Adrenal gland (tissue), 9 donors: ENCODE measurements at regions not wholly inside any gene's neighbourhood (a gene's known extent, or its start where the extent isn't known, plus 50 kb on each side); places are given as distances from the start of the nearest gene placed in this dataset.
"Not testable (repeated sequence)": the region's sequence is repeated elsewhere in the genome, so short reads cannot be mapped to it uniquely, and the experiment has no call there.

Source experiments
- DNase-seq, 7 donors: peaks; one replicate each; pipeline ENCODE4 v3.0.0-alpha.2; 2019 to 2020
- H3K27ac ChIP-seq, 5 donors: fragments of 200-600 bp; sonication (generic) in 4 of 5; 1 replicate in 3 of 5; 2 replicates in 2 of 5; pipeline versions ENCODE4 v1.5.1 to v1.8.0; 2016 to 2020; ENCODE audit warnings: mild to moderate bottlenecking in 1 of 5
- H3K27me3 ChIP-seq: fragments of 200-600 bp; 2 replicates; pipeline ENCODE4 v1.8.0; 2021
- H3K36me3 ChIP-seq, 2 donors: fragments of 200-600 bp; replicated peaks in 1 of 2; 1 replicate in 1 of 2; 2 replicates in 1 of 2; pipeline versions ENCODE4 v1.5.1 to v1.8.0; 2018 to 2022
- H3K4me1 ChIP-seq, 2 donors: fragments of 200-600 bp; replicated peaks in 1 of 2; 1 replicate in 1 of 2; 2 replicates in 1 of 2; pipeline versions ENCODE4 v1.5.1 to v1.8.0; 2018 to 2021
- H3K4me3 ChIP-seq, 4 donors: fragments of 200-600 bp; sonication (generic) in 3 of 4; one replicate each; pipeline ENCODE4 v1.5.1; 2016 to 2018
- H3K9me3 ChIP-seq, 3 donors: fragments of 200-600 bp; sonication (generic) in 1 of 3; replicated peaks in 1 of 3; 1 replicate in 2 of 3; 2 replicates in 1 of 3; pipeline versions ENCODE4 v1.5.1 to v1.8.0; 2016 to 2021
- CTCF ChIP-seq, 6 experiments: fragments of 450-650 bp in 4 of 6; fragments of 200-600 bp in 2 of 6; sonication (generic) in 1 of 6; IDR thresholded peaks; 1 replicate in 5 of 6; 2 replicates in 1 of 6; pipeline versions ENCODE4 v1.5.1 to v1.8.0; 2016 to 2021; ENCODE audit warnings: antibody characterized with exemption in 6 of 6, mild to moderate bottlenecking in 2 of 6, moderate library complexity in 1 of 6
- POLR2A ChIP-seq, 2 donors: fragments of 450-650 bp; IDR thresholded peaks; one replicate each; pipeline ENCODE4 v1.6.1; 2017; ENCODE audit warnings: antibody characterized with exemption in 2 of 2, mild to moderate bottlenecking in 2 of 2, moderate library complexity in 1 of 2
- WGBS, 4 donors: extraction: QIAGEN DNeasy Blood & Tissue Kit in 2 of 4; methylation state at CpG; one replicate each; pipeline versions ENCODE4 v1.1.5 to v1.1.7; 2013 to 2017; 5-methylcytosine and 5-hydroxymethylcytosine counted together
- intact Hi-C, 2 donors: fragments of 100-400 bp; cut with DNase I; formaldehyde crosslinking; loops; one replicate each; pipeline versions ENCODE4 v1.14.1 to v1.15.0; 2022 to 2023
- donor health status: healthy with polysubstance abuse.
- donor health status: Bipolar disorder and iron deficiency.
- donor health status: DM: yes; HTN: yes; CAD: no.
- donor health status: DM: no; HTN: no; CAD: no.
- donor health status: DM: no; HTN: no; CAD: no.

DNA sequence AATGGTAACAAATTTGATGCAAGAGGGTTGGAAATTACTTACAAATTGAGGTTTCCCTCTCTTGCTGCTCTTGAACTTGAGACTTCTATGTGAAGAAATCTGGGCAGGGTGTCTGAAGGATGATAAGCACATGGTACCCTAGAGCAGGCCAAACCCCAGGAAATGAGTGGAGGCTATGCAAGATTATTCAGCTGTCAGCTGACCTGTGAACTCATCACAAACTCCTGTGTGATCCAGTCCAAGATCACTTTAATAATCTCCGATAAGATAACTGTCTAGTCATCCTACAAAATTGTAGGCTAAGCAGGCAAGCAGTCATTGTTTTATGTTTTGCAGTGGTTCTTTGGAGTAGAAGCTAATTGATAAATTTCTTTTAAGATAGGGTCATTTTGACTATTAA is 213.1 kb downstream of the BTBD3 start:
- DNase-seq: no peak
- Histone ChIP-seq H3K27me3 (no peaks in the 10 kb centered on the region), H3K4me3 (no peak overlapping the region), H3K9me3 (no peaks in the 10 kb centered on the region), H3K4me1 (no peaks in the 10 kb centered on the region), H3K27ac (no peak overlapping the region), H3K36me3 (no peaks in the 10 kb centered on the region)
- no peak for TF ChIP-seq CTCF (IDR thresholded peaks at IDR 0.05)
- WGBS, 4 donors: 52 to 88% (median 69%) methylated on average over 1 of the region's 1 CpG
- intact Hi-C loops: no loop called here

- Histone ChIP-seq H3K27me3 (no peaks in the 10 kb centered on the region), H3K4me3 (no peak overlapping the region), H3K27ac (no peak overlapping the region), H3K4me1 (no peaks in the 10 kb centered on the region), H3K36me3 (no peaks in the 10 kb centered on the region), H3K9me3 (no peaks in the 10 kb centered on the region)
- intact Hi-C loops: no loop called here
- TF ChIP-seq POLR2A (IDR thresholded peaks at IDR 0.05) (no peak), CTCF (IDR thresholded peaks at IDR 0.05) (no peak)
- whole genome bisulfite sequencing, 4 donors: 80 to 92% (median 88%) methylated on average over 2 of the region's 2 CpGs
- DNase-seq: no peak
Observed at GRCh38 chr20:12133553-12133952, 215.9 kb downstream of the BTBD3 start.

- H3K4me1 ChIP-seq, H3K27me3 ChIP-seq, H3K4me3 ChIP-seq, DNase-seq, H3K36me3 ChIP-seq, H3K27ac ChIP-seq, H3K9me3 ChIP-seq, intact Hi-C loops: not testable (repeated sequence)
- 92 to 96% (median 95%) methylated on average over 1 of the region's 1 CpG for WGBS, 4 donors
Observed at GRCh38 chr20:12145951-12146350, 228.3 kb downstream of the BTBD3 start.

- Histone ChIP-seq H3K9me3 (no peaks in the 10 kb centered on the region), H3K36me3 (no peaks in the 10 kb centered on the region), H3K27me3 (no peaks in the 10 kb centered on the region), H3K4me1 (no peaks in the 10 kb centered on the region), H3K27ac (no peak overlapping the region), H3K4me3 (no peak overlapping the region)
- 86 to 94% (median 92%) methylated on average over 1 of the region's 1 CpG for whole genome bisulfite sequencing, 4 donors
- no peak for DNase-seq
- TF ChIP-seq POLR2A (IDR thresholded peaks at IDR 0.05) (no peak), CTCF (IDR thresholded peaks at IDR 0.05) (no peak)
- intact Hi-C loops: no loop called here
Observed at GRCh38 chr20:12152996-12153395, 235.3 kb downstream of the BTBD3 start.

- intact Hi-C loops: no loop called here
- DNase-seq: no peak
- H3K4me1 ChIP-seq: no peaks in the 10 kb centered on the region
- H3K36me3 ChIP-seq: no peaks in the 10 kb centered on the region
- no peaks in the 10 kb centered on the region for H3K27me3 ChIP-seq
- no peaks in the 10 kb centered on the region for H3K9me3 ChIP-seq
- 74 to 92% (median 81%) methylated on average over 2 of the region's 2 CpGs for WGBS, 4 donors
- no peak overlapping the region for H3K27ac ChIP-seq
- H3K4me3 ChIP-seq: no peak overlapping the region
- TF ChIP-seq CTCF (IDR thresholded peaks at IDR 0.05) (no peak), POLR2A (IDR thresholded peaks at IDR 0.05) (no peak)
Observed at GRCh38 chr20:12153628-12154027, 235.9 kb downstream of the BTBD3 start.
